Activated CD8-positive, alpha-beta T cell treated with anti-CD3 and anti-CD28 coated beads for 36 hours (primary cell): ENCODE measurements at regions not wholly inside any gene's neighbourhood (a gene's known extent, or its start where the extent isn't known, plus 50 kb on each side); places are given as distances from the start of the nearest gene placed in this dataset.

Experiments used
- ATAC-seq: fragments of 200-7000 bp; cut with Tn5 transposase; one replicate; pipeline ENCODE4 v1.10.0; 2021; ENCODE audit warnings: mild to moderate bottlenecking, moderate library complexity
- CTCF ChIA-PET: fragments of 350-600 bp; sonication (Branson Sonifier 250); formaldehyde crosslinking; loops from one replicate; lab custom pipeline; 2021; ENCODE audit warnings: antibody characterized with exemption; lab: Charles Lee
- POLR2A ChIA-PET: fragments of 350-600 bp; sonication (Branson Sonifier 250); formaldehyde crosslinking; loops from one replicate; lab custom pipeline; 2021; ENCODE audit warnings: antibody characterized with exemption; lab: Charles Lee
- DNase-seq: peaks from one replicate; pipeline ENCODE4 v3.0.0-alpha.2; 2020
- H3K27ac Mint-ChIP-seq: one replicate; pipeline ENCODE4 v1.8.0; 2021; ENCODE audit warnings: mild to moderate bottlenecking, mixed read lengths
- H3K27me3 Mint-ChIP-seq: one replicate; pipeline ENCODE4 v1.8.0; 2021; ENCODE audit warnings: mixed read lengths
- H3K36me3 Mint-ChIP-seq: one replicate; pipeline ENCODE4 v1.8.0; 2021; ENCODE audit warnings: low read depth, mixed read lengths
- H3K4me1 Mint-ChIP-seq: one replicate; pipeline ENCODE4 v1.8.0; 2021; ENCODE audit warnings: low read depth, mixed read lengths
- H3K4me3 Mint-ChIP-seq: one replicate; pipeline ENCODE4 v1.8.0; 2021; ENCODE audit warnings: mild to moderate bottlenecking, moderate library complexity, mixed read lengths
- H3K9me3 Mint-ChIP-seq: one replicate; pipeline ENCODE4 v1.8.0; 2021; ENCODE audit warnings: mixed read lengths
- intact Hi-C: fragments of 100-400 bp; cut with micrococcal nuclease; formaldehyde crosslinking; loops from one replicate; pipeline ENCODE4 v1.10.0; 2022
- TF ChIP-seq, protein P1 (sequence below): fragments of 200-600 bp; IDR thresholded peaks from one replicate; pipeline ENCODE4 v1.8.0; 2022; ENCODE audit warnings: antibody characterized with exemption, mild to moderate bottlenecking

DNA sequence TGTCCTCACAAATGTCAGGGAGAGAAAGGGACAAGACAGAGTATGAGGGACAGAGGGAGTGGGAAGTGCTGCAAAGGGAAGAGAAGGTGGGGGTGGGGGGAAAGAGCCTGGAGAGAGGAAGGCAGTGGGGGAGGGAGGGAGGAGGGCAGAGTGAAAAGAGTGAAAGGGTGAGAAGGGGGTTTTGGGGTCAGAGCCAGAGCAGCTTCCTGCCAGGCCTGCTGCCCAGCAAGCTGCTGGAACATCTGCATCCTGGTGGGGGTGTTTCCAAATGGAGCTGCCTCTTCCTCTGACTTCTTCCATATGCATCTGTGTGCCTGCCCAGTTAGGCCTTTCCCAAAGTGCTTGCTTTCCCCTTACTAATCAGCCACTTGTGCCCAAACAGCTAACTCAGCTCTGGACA is 94.3 kb upstream of the CELF4 start:
- ChIA-PET POLR2A (no interaction called here), CTCF (no interaction called here)
- TF ChIP-seq, protein P1, sequence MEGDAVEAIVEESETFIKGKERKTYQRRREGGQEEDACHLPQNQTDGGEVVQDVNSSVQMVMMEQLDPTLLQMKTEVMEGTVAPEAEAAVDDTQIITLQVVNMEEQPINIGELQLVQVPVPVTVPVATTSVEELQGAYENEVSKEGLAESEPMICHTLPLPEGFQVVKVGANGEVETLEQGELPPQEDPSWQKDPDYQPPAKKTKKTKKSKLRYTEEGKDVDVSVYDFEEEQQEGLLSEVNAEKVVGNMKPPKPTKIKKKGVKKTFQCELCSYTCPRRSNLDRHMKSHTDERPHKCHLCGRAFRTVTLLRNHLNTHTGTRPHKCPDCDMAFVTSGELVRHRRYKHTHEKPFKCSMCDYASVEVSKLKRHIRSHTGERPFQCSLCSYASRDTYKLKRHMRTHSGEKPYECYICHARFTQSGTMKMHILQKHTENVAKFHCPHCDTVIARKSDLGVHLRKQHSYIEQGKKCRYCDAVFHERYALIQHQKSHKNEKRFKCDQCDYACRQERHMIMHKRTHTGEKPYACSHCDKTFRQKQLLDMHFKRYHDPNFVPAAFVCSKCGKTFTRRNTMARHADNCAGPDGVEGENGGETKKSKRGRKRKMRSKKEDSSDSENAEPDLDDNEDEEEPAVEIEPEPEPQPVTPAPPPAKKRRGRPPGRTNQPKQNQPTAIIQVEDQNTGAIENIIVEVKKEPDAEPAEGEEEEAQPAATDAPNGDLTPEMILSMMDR = no peak
- Mint-ChIP-seq H3K36me3 (no peaks in the 10 kb centered on the region), H3K9me3 (no peaks in the 10 kb centered on the region), H3K4me1 (no peaks in the 10 kb centered on the region), H3K27ac (no peak overlapping the region), H3K4me3 (no peak overlapping the region), H3K27me3 (no peaks in the 10 kb centered on the region)
- intact Hi-C loops = no loop called here
- no peak for DNase-seq
- no peak for ATAC-seq

DNA sequence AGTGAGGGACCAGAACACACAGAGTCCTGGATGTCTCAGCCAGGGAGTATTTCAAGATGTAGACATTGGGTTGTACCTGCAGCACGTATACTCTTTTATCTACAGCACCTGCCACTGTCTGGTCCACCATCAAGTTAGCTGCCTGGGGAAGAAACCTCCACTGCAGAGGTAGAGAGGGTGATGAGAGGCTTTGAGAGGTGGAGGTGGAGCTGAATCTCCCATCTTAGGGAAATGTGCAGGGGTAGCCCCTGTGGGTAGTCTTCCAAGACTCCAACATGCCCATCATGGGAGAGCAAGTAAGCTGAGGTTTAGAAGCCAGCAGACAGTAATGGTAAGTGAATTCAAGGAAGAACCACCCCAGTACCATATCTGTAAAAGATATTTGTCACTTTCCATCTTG is 93.3 kb upstream of the CELF4 start:
- ChIA-PET POLR2A (no interaction called here), CTCF (interaction anchor here (0.9 kb wide), 1 partner anchor 163 kb away, joined by 3 read pairs; no protein-coding TSS in a partner anchor)
- Mint-ChIP-seq H3K4me3 (no peak overlapping the region), H3K9me3 (no peaks in the 10 kb centered on the region), H3K36me3 (no peaks in the 10 kb centered on the region), H3K4me1 (no peaks in the 10 kb centered on the region), H3K27ac (no peak overlapping the region), H3K27me3 (no peaks in the 10 kb centered on the region)
- TF ChIP-seq, protein P1 = no peak
- ATAC-seq (no peak), DNase-seq (no peak)
- intact Hi-C loops = no loop called here

DNA sequence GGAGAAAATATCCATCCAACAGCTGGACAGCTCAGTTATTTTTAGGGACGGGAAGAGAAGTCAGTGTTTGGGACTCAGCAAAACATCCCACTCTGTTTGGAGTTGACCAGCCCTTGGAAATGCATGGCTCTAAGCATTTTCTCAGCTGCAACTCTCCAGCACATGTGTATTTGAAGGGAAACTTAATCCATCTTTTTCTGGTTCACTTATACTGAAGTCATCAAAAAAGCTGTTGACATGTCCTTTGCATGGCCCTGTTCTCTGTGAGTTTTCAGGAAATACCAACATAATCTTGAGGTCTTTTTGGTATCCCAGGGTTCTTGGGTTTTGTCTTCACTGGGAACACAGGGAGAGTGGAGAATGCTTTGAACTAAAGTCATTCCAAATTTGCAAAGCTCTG is 91.9 kb upstream of the CELF4 start:
- H3K4me3 Mint-ChIP-seq = no peak overlapping the region
- TF ChIP-seq, protein P1 = no peak
- H3K4me1 Mint-ChIP-seq = no peaks in the 10 kb centered on the region
- intact Hi-C loops = no loop called here
- ChIA-PET POLR2A (no interaction called here), CTCF (no interaction called here)
- no peaks in the 10 kb centered on the region for H3K27me3 Mint-ChIP-seq
- ATAC-seq = no peak
- H3K27ac Mint-ChIP-seq = no peak overlapping the region
- no peak for DNase-seq
- no peaks in the 10 kb centered on the region for H3K36me3 Mint-ChIP-seq
- H3K9me3 Mint-ChIP-seq = no peaks in the 10 kb centered on the region

DNA sequence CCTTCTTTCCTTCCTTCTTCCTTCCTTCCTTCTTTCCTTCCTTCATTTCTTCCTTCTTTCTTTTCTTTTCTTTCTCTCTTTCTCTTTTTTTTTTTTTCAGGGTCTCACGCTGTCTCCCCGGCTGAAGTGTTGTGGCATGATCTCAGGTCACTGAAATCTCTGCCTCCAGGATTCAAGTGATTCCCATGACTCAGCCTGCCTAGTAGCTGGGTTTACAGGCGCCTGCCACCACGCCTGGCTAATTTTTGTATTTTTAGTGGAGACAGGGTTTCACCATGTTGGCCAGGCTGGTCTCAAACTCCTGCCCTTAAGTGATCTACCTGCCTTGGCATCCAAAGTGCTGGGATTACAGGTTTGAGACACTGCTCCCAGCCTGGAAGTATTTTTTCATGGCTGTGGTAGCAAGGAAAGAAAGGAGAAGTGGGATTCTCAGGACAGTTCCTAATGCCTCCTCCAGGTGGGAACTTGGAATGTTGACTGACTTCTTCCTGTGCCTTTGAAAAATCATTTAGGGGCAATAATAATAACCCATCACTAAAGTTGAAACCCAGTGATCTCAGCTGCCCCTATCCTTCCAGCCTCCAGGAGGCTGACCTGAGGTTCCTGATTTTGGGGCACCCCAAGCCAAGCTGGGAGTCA is 89.3 kb upstream of the CELF4 start:
- ATAC-seq = no peak
- H3K36me3 Mint-ChIP-seq = no peaks in the 10 kb centered on the region

DNA sequence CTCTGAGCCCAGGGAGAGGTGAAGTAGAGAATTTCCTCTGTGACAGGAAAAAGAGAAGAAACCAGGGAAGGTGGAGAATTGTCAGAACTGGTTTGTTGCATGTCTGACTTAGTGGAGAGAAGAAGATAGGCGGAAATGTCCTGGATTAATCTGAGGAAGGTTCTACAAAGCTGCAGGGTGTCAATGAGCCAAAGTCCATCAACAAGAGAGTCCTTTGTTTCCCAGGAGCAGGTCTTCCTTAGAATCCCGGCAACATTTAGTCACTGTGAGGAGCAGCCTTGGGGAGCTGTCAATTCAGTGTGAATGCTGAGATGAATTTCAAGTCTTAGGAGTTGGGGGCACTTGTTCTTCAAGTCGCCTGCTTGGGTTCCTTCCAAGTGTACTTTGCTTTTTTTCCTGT is 88.4 kb upstream of the CELF4 start:
- POLR2A ChIA-PET = no interaction called here
- TF ChIP-seq, protein P1 = no peak
- CTCF ChIA-PET = no interaction called here

More for the DNA sequence above, 89.3 kb upstream of the CELF4 start:
- Mint-ChIP-seq H3K27me3 (no peaks in the 10 kb centered on the region), H3K4me1 (no peaks in the 10 kb centered on the region), H3K9me3 (no peaks in the 10 kb centered on the region), H3K27ac (no peak overlapping the region), H3K4me3 (no peak overlapping the region)
- ChIA-PET CTCF (no interaction called here), POLR2A (no interaction called here)
- TF ChIP-seq, protein P1 = no peak
- intact Hi-C loops = no loop called here
- no peak for DNase-seq

More for the DNA sequence above, 88.4 kb upstream of the CELF4 start:
- Mint-ChIP-seq H3K36me3 (no peaks in the 10 kb centered on the region), H3K9me3 (peaks cover 3% of the 10 kb centered on the region), H3K27me3 (no peaks in the 10 kb centered on the region), H3K27ac (no peak overlapping the region), H3K4me3 (no peak overlapping the region), H3K4me1 (no peaks in the 10 kb centered on the region)
- ATAC-seq (no peak), DNase-seq (no peak)
- intact Hi-C loops = no loop called here
